Astrocyte (in vitro differentiated cells and primary cell): ENCODE measurements at regions not wholly inside any gene's neighbourhood (a gene's known extent, or its start where the extent isn't known, plus 50 kb on each side); places are given as distances from the start of the nearest gene placed in this dataset.

Source experiments
- DNase-seq: peaks from one replicate; pipeline ENCODE4 v3.0.0-alpha.2; 2010; ENCODE audit warnings: low read depth
- FAIRE-seq: peaks from 2 replicates; lab custom pipeline; 2011; peaks lifted over from hg19 to GRCh38; lab: Jason Lieb, UNC
- H2AFZ ChIP-seq: 2 replicates; pipeline ENCODE4 v1.6.0; 2012; ENCODE audit warnings: low read depth, low read length, inconsistent platforms
- H3K27ac ChIP-seq: 2 replicates; pipeline ENCODE4 v1.5.1; 2011; ENCODE audit warnings: low read depth, low read length, inconsistent platforms
- H3K27me3 ChIP-seq: 2 replicates; pipeline ENCODE4 v1.6.0; 2011; ENCODE audit warnings: low read length, inconsistent platforms; ENCODE audit not compliant: insufficient read depth
- H3K36me3 ChIP-seq: 2 replicates; pipeline ENCODE4 v1.5.1; 2011; ENCODE audit warnings: low read length, inconsistent platforms; ENCODE audit not compliant: insufficient read depth
- H3K4me1 ChIP-seq: 2 replicates; pipeline ENCODE4 v1.5.1; 2011; ENCODE audit warnings: low read length, inconsistent platforms; ENCODE audit not compliant: insufficient read depth
- H3K4me2 ChIP-seq: 2 replicates; pipeline ENCODE4 v1.6.0; 2012; ENCODE audit warnings: low read length, inconsistent platforms
- H3K4me3 ChIP-seq: 2 replicates; pipeline ENCODE4 v1.5.1; 2011; ENCODE audit warnings: low read depth, mild to moderate bottlenecking, low read length, inconsistent platforms; ENCODE audit not compliant: insufficient read depth
- H3K79me2 ChIP-seq: 2 replicates; pipeline ENCODE4 v1.6.0; 2012; ENCODE audit warnings: mild to moderate bottlenecking, low read length, inconsistent platforms; ENCODE audit not compliant: insufficient read depth
- H3K9ac ChIP-seq: 2 replicates; pipeline ENCODE4 v1.6.0; 2012; ENCODE audit warnings: mild to moderate bottlenecking, low read length, inconsistent platforms
- H3K9me3 ChIP-seq: 2 replicates; pipeline ENCODE4 v1.5.1; 2012; ENCODE audit warnings: low read depth, mild to moderate bottlenecking, low read length, inconsistent platforms; ENCODE audit not compliant: insufficient read depth
- H4K20me1 ChIP-seq: 2 replicates; pipeline ENCODE4 v1.6.0; 2012; ENCODE audit warnings: low read length, inconsistent platforms; ENCODE audit not compliant: insufficient read depth
- H3K27ac Mint-ChIP-seq: one replicate; pipeline ENCODE4 v1.8.0; 2021; ENCODE audit warnings: mild to moderate bottlenecking, mixed read lengths; ENCODE audit not compliant: unreplicated experiment
- H3K27me3 Mint-ChIP-seq: one replicate; pipeline ENCODE4 v1.8.0; 2021; ENCODE audit warnings: low read depth, mixed read lengths; ENCODE audit not compliant: unreplicated experiment
- H3K36me3 Mint-ChIP-seq: one replicate; pipeline ENCODE4 v1.8.0; 2021; ENCODE audit warnings: low read depth, mixed read lengths; ENCODE audit not compliant: unreplicated experiment
- H3K4me1 Mint-ChIP-seq: one replicate; pipeline ENCODE4 v1.8.0; 2021; ENCODE audit warnings: low read depth, mixed read lengths; ENCODE audit not compliant: unreplicated experiment
- H3K4me3 Mint-ChIP-seq: one replicate; pipeline ENCODE4 v1.8.0; 2021; ENCODE audit warnings: mild to moderate bottlenecking, moderate library complexity, mixed read lengths; ENCODE audit not compliant: unreplicated experiment
- H3K9me3 Mint-ChIP-seq: one replicate; pipeline ENCODE4 v1.8.0; 2021; ENCODE audit warnings: mild to moderate bottlenecking, mixed read lengths; ENCODE audit not compliant: unreplicated experiment
- EZH2 ChIP-seq: IDR thresholded peaks from 2 replicates; pipeline ENCODE4 v1.6.1; 2012; ENCODE audit warnings: mild to moderate bottlenecking, low read length, inconsistent platforms; ENCODE audit not compliant: insufficient read depth
- TF ChIP-seq, protein P1 (sequence below): IDR thresholded peaks from 2 replicates; pipeline ENCODE4 v1.5.1; 2011; ENCODE audit warnings: low read depth, mild to moderate bottlenecking, inconsistent platforms, low read length, moderate library complexity; ENCODE audit not compliant: insufficient read depth

DNA sequence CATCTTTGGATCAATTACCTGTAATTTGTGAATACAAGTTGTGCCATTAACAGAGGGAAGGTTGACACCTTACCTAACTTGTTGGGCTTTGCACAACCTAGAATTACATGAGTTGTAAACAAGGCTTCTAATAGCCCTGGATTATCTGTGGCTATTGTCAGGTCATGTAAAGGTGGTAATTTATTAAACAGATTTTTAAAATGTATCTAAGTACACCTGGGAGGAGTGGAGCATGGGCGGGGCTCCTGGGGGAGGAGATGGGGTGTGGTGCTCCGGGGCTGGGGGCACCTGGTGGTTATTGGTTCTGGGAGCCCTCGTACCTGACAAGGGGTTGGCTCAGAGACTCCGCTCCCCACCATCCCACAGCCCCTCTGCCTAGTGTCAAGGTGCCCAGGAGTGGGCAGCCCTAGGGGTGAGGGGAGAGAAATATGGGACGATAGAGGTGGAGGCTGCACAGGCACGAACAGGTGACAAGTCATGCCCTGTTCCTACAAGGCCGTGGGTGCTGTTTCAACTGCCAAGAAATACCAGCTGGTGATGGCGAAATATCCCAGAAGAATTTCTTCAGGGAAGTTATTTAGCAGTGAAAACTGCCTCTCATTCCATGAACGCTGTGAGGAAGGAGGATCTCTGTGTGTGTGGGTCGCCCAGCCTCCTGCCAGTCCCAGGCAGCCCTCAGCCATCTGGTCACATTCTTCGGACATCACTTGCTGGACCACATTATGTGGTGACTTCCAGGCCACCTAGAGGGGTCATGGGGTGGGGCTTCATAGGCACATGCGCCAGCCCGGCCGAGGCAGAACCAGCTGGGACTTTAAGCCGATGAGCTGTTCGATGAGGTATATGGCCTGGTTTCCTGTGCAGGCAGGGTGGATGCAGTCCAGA is 55.5 kb upstream of the IRX3 start:
- peaks cover 5% of the 10 kb centered on the region for H3K9me3 Mint-ChIP-seq
- peaks cover 25% of the 10 kb centered on the region for H3K27me3 Mint-ChIP-seq
- Histone ChIP-seq H3K4me1 (peaks cover 10% of the 10 kb centered on the region), H3K27ac (peak overlapping the region; percentile 11), H3K4me2 (peak overlapping the region; percentile 26), H3K27me3 (peaks cover 2% of the 10 kb centered on the region), H2AFZ (no peak overlapping the region), H3K9me3 (no peaks in the 10 kb centered on the region), H3K9ac (peak overlapping the region; percentile 11), H4K20me1 (no peaks in the 10 kb centered on the region), H3K4me3 (no peak overlapping the region), H3K36me3 (no peaks in the 10 kb centered on the region), H3K79me2 (no peaks in the 10 kb centered on the region)
- no peak for DNase-seq
- peaks cover 2% of the 10 kb centered on the region for H3K36me3 Mint-ChIP-seq
- H3K4me3 Mint-ChIP-seq: no peak overlapping the region
- FAIRE-seq: no peak
- peak overlapping the region; percentile 47 for H3K27ac Mint-ChIP-seq
- peaks cover 5% of the 10 kb centered on the region for H3K4me1 Mint-ChIP-seq
- no peak for TF ChIP-seq EZH2
- TF ChIP-seq, protein P1, sequence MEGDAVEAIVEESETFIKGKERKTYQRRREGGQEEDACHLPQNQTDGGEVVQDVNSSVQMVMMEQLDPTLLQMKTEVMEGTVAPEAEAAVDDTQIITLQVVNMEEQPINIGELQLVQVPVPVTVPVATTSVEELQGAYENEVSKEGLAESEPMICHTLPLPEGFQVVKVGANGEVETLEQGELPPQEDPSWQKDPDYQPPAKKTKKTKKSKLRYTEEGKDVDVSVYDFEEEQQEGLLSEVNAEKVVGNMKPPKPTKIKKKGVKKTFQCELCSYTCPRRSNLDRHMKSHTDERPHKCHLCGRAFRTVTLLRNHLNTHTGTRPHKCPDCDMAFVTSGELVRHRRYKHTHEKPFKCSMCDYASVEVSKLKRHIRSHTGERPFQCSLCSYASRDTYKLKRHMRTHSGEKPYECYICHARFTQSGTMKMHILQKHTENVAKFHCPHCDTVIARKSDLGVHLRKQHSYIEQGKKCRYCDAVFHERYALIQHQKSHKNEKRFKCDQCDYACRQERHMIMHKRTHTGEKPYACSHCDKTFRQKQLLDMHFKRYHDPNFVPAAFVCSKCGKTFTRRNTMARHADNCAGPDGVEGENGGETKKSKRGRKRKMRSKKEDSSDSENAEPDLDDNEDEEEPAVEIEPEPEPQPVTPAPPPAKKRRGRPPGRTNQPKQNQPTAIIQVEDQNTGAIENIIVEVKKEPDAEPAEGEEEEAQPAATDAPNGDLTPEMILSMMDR: no peak

DNA sequence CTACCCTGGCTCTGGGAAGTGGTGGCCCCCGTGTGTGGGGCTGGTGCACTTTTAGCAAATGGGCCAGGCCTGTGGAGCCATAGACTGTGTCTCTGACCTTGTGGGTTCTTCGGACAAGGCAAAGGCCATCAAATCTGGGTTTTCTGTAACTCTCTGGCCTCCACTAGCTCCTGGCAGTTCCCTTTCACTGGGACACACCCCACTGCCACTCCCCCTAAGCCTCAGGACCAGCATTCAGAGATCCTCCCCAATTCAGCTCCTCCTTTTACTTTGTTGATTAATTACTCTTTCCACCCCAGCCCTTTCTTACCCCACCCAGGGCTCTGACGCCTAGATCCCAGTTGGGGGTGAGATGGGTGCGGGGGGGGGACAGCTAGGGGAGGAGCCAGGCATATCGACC is 53.9 kb upstream of the IRX3 start:
- Mint-ChIP-seq H3K27ac (no peak overlapping the region), H3K4me3 (no peak overlapping the region), H3K27me3 (peaks cover 11% of the 10 kb centered on the region), H3K9me3 (peaks cover 3% of the 10 kb centered on the region), H3K36me3 (peaks cover 2% of the 10 kb centered on the region), H3K4me1 (peaks cover 5% of the 10 kb centered on the region)
- Histone ChIP-seq H4K20me1 (no peaks in the 10 kb centered on the region), H3K27ac (no peak overlapping the region), H3K9ac (no peak overlapping the region), H3K9me3 (no peaks in the 10 kb centered on the region), H3K4me2 (no peak overlapping the region), H3K79me2 (no peaks in the 10 kb centered on the region), H2AFZ (no peak overlapping the region), H3K4me3 (no peak overlapping the region), H3K4me1 (peaks cover 10% of the 10 kb centered on the region), H3K27me3 (peaks cover 2% of the 10 kb centered on the region), H3K36me3 (no peaks in the 10 kb centered on the region)
- DNase-seq (no peak), FAIRE-seq (no peak)
- TF ChIP-seq EZH2: no peak
- TF ChIP-seq, protein P1: no peak
